ENCODE measurements at regions not wholly inside any gene's neighbourhood (a gene's known extent, or its start where the extent isn't known, plus 50 kb on each side); places are given as distances from the start of the nearest gene placed in this dataset.
A peak's percentile ranks its signal among the peaks of the same experiment; 100 is the strongest.
"Not testable (repeated sequence)": the region's sequence is repeated elsewhere in the genome, so short reads cannot be mapped to it uniquely, and the experiment has no call there.

DNA sequence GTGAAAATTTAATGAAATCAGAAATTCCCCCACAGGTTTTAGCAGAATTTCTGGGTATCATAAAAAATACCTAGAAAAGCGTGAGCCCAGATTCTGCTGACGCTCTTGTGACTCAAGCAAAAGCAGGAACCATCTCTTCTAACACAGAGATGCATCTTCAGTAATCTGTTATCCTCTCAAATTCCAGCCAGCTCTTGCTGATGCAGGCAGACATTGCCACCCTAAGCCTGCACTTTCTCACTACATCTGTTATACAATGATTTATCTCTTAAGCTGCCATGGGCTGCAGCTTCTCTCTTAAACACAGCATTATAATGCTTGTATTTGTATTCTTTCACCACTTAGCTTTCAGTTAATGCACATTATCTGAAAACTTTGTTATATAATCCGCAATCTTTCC is 113.0 kb upstream of the RGS1 start:
- H3K27me3 ChIP-seq = no peaks in the 10 kb centered on the region
- WGBS = 65% methylated on average over 3 of the region's 3 CpGs
- H3K36me3 ChIP-seq = no peaks in the 10 kb centered on the region
- no peak for DNase-seq (ENCODE audit: low spot score in 2 of 2)
- H3K27ac ChIP-seq = no peak overlapping the region
- H3K9me3 ChIP-seq = no peaks in the 10 kb centered on the region
- no peaks in the 10 kb centered on the region for H3K4me1 ChIP-seq
- TF ChIP-seq, protein P1, sequence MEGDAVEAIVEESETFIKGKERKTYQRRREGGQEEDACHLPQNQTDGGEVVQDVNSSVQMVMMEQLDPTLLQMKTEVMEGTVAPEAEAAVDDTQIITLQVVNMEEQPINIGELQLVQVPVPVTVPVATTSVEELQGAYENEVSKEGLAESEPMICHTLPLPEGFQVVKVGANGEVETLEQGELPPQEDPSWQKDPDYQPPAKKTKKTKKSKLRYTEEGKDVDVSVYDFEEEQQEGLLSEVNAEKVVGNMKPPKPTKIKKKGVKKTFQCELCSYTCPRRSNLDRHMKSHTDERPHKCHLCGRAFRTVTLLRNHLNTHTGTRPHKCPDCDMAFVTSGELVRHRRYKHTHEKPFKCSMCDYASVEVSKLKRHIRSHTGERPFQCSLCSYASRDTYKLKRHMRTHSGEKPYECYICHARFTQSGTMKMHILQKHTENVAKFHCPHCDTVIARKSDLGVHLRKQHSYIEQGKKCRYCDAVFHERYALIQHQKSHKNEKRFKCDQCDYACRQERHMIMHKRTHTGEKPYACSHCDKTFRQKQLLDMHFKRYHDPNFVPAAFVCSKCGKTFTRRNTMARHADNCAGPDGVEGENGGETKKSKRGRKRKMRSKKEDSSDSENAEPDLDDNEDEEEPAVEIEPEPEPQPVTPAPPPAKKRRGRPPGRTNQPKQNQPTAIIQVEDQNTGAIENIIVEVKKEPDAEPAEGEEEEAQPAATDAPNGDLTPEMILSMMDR (IDR thresholded peaks at IDR 0.05) = no peak
- TF ChIP-seq POLR2AphosphoS5 (IDR thresholded peaks at IDR 0.05) = no peak
- TF ChIP-seq POLR2A (IDR thresholded peaks at IDR 0.05) = no peak
- TF ChIP-seq EP300 (IDR thresholded peaks at IDR 0.05) = no peak
- H3K4me3 ChIP-seq = no peak overlapping the region

DNA sequence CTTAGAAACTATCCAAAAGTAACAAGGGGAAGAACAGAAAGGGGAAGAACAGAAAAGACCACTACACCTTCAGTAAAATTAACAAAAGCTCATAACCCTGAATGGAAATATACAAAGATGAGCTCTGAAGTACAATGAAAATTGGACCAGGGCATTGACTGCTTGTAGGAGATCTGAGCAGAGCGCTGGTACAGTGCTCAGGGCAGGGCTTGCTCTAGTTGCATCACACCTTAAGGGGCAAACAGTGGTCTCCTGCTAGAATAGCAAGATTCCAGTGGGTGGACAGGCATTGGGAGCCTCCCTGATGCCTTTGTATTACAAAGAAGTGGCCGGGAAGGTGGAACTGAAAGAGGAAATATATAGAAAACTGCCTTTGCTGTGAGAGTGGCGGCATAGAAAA is 111.9 kb upstream of the RGS1 start:
- TF ChIP-seq POLR2A (IDR thresholded peaks at IDR 0.05) (no peak), EP300 (IDR thresholded peaks at IDR 0.05) (no peak), POLR2AphosphoS5 (IDR thresholded peaks at IDR 0.05) (no peak)
- TF ChIP-seq, protein P1 (IDR thresholded peaks at IDR 0.05) = no peak
- no peak overlapping the region for H3K27ac ChIP-seq
- no peaks in the 10 kb centered on the region for H3K36me3 ChIP-seq
- 80% methylated on average over 3 of the region's 3 CpGs for WGBS
- H3K4me1 ChIP-seq = no peaks in the 10 kb centered on the region
- H3K4me3 ChIP-seq = no peak overlapping the region
- no peaks in the 10 kb centered on the region for H3K9me3 ChIP-seq
- no peak for DNase-seq (ENCODE audit: low spot score in 2 of 2)
- H3K27me3 ChIP-seq = no peaks in the 10 kb centered on the region

DNA sequence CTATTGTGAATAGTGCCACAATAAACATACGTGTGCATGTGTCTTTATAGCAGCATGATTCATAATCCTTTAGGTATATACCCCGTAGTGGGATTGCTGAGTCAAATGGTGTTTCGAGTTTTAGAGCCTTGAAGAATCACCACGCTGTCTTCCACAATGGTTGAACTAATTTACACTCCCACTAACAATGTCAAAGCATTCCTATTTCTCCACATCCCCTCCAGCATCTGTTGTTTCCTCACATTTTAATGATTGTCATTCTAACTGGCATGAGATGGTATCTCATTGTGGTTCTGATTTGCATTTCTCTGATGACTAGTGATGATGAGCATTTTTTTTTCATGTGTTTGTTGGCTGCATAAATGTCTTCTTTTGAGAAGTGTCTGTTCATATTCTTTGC is 110.4 kb upstream of the RGS1 start:
- not testable (repeated sequence) for H3K4me1 ChIP-seq; H3K9me3 ChIP-seq; H3K27ac ChIP-seq; DNase-seq (ENCODE audit: low spot score in 2 of 2); H3K36me3 ChIP-seq; H3K4me3 ChIP-seq; H3K27me3 ChIP-seq
- 80% methylated on average over 4 of the region's 4 CpGs for WGBS

DNA sequence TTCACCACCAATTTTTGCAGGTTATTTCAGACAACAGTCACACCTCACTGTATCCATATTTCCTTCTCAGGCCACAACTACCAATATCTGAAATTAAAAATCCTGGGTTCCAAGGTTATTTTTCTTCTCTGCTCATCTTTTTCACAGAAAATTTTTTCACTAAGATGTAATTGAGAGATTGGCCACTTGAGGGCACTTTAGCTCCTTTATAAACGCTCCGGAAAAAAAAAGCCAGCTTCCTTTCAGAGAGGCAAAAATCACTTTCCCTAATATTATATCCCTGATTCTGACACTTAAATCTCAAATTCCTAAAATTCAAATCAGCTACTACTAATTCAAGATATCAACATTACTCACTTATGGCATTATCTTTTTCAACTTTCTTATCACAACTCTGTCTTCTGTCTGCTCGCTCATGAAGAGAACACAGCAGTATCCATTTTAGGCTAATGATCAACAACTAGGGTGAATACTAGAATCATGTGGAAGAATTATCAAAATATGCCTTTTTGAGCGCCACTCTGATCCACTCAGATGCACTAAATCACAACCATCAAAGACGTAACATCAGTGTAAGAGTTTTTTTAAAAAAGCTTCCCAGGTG is 101.4 kb upstream of the RGS1 start:
- H3K9me3 ChIP-seq = no peaks in the 10 kb centered on the region
- peaks cover 14% of the 10 kb centered on the region for H3K4me1 ChIP-seq
- DNase-seq (ENCODE audit: low spot score in 2 of 2) = no peak

DNA sequence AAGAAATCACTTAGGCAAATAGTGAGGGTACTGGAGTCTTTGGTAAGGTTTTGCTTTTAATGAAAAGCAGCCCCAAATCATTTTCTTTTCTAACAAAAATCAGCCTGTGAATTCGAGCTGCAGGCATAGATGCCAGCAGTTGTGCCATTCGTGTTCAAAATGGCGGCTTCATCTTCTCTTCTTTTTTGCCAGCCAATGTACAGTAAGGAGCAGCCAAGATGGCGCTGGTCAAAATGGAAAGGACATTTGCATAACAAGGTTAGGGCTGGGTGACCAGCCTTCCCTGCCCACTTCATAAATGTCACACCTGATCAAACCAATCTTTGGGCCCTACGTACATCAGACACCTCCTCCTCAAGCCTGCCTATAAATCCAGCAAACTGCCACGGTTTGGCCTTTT is 100.2 kb upstream of the RGS1 start:
- 86% methylated on average over 6 of the region's 6 CpGs for WGBS
- TF ChIP-seq EP300 (IDR thresholded peaks at IDR 0.05) (no peak), POLR2A (IDR thresholded peaks at IDR 0.05) (no peak), POLR2AphosphoS5 (IDR thresholded peaks at IDR 0.05) (no peak)
- TF ChIP-seq, protein P1 (IDR thresholded peaks at IDR 0.05) = no peak
- H3K36me3 ChIP-seq = no peaks in the 10 kb centered on the region

More for the DNA sequence above, 101.4 kb upstream of the RGS1 start:
- Histone ChIP-seq H3K27me3 (peaks cover 14% of the 10 kb centered on the region), H3K27ac (no peak overlapping the region), H3K4me3 (no peak overlapping the region), H3K36me3 (no peaks in the 10 kb centered on the region)
- TF ChIP-seq EP300 (IDR thresholded peaks at IDR 0.05) = no peak
- TF ChIP-seq, protein P1 (IDR thresholded peaks at IDR 0.05) = peak; percentile 45 to 75
- WGBS = 42% methylated on average over 5 of the region's 5 CpGs

DNA sequence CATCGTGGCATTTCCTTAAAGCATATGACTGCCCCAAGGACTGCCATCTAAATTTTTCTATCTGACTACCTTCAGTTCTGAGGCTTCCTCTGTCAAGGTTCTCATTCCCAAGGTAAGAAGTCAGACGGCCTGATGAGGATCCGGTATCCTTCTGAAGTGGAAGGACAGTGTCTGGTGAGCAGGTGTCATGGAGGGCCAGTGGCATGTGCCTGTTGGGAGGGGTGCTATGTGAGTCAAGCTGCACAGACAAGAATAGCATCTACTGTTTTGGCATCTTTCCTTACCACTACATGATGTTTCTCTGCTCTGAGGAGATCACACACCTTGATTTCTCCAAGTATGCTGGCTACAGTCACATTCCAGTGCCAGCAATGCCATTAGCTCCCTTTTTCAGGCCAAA is 99.6 kb upstream of the RGS1 start:
- Histone ChIP-seq H3K4me1 (peaks cover 14% of the 10 kb centered on the region), H3K4me3 (no peak overlapping the region), H3K27ac (no peak overlapping the region), H3K36me3 (no peaks in the 10 kb centered on the region), H3K27me3 (peaks cover under 1% of the 10 kb centered on the region), H3K9me3 (no peaks in the 10 kb centered on the region)
- no peak for DNase-seq (ENCODE audit: low spot score in 2 of 2)
- TF ChIP-seq, protein P1 (IDR thresholded peaks at IDR 0.05) = no peak
- TF ChIP-seq POLR2A (IDR thresholded peaks at IDR 0.05) (no peak), EP300 (IDR thresholded peaks at IDR 0.05) (no peak), POLR2AphosphoS5 (IDR thresholded peaks at IDR 0.05) (no peak)
- WGBS = 72% methylated on average over 3 of the region's 3 CpGs

More for the DNA sequence above, 100.2 kb upstream of the RGS1 start:
- DNase-seq (ENCODE audit: low spot score in 2 of 2) = no peak
- Histone ChIP-seq H3K4me3 (no peak overlapping the region), H3K9me3 (no peaks in the 10 kb centered on the region), H3K27ac (no peak overlapping the region), H3K4me1 (peaks cover 14% of the 10 kb centered on the region), H3K27me3 (peaks cover 7% of the 10 kb centered on the region)
